Osteoblast (primary cell): ENCODE measurements at regions not wholly inside any gene's neighbourhood (a gene's known extent, or its start where the extent isn't known, plus 50 kb on each side); places are given as distances from the start of the nearest gene placed in this dataset.

Experiments
- DNase-seq: peaks from one replicate; pipeline ENCODE4 v3.0.0; 2011; ENCODE audit warnings: low spot score, mixed read lengths; ENCODE audit not compliant: insufficient read length; ENCODE audit errors: missing footprints
- H2AFZ ChIP-seq: 2 replicates; pipeline ENCODE4 v1.6.0; 2011; ENCODE audit warnings: mild to moderate bottlenecking, low read length
- H3K27ac ChIP-seq: 2 replicates; pipeline ENCODE4 v1.5.1; 2011; ENCODE audit warnings: mild to moderate bottlenecking, low read depth, low read length, moderate library complexity
- H3K27me3 ChIP-seq: 2 replicates; pipeline ENCODE4 v1.6.0; 2012; ENCODE audit warnings: mild to moderate bottlenecking, control low read depth, inconsistent platforms, low read length, moderate library complexity; ENCODE audit not compliant: insufficient read depth
- H3K36me3 ChIP-seq: 2 replicates; pipeline ENCODE4 v1.5.1; 2011; ENCODE audit warnings: mild to moderate bottlenecking, low read length, control low read depth, moderate library complexity; ENCODE audit not compliant: insufficient read depth
- H3K4me1 ChIP-seq: 2 replicates; pipeline ENCODE4 v1.5.1; 2011; ENCODE audit warnings: mild to moderate bottlenecking, low read length, control low read depth, moderate library complexity; ENCODE audit not compliant: insufficient read depth
- H3K4me2 ChIP-seq: 2 replicates; pipeline ENCODE4 v1.6.0; 2011; ENCODE audit warnings: mild to moderate bottlenecking, low read length; ENCODE audit not compliant: insufficient read depth
- H3K4me3 ChIP-seq: fragments of 200-600 bp; sonication (generic); 3 replicates; pipeline ENCODE4 v1.5.1; 2012; ENCODE audit warnings: mild to moderate bottlenecking, low read length, inconsistent platforms; ENCODE audit not compliant: insufficient read depth
- H3K79me2 ChIP-seq: 2 replicates; pipeline ENCODE4 v1.6.0; 2012; ENCODE audit warnings: mild to moderate bottlenecking, low read length, control low read depth, inconsistent platforms; ENCODE audit not compliant: insufficient read depth
- H3K9me3 ChIP-seq: 2 replicates; pipeline ENCODE4 v1.5.1; 2011; ENCODE audit warnings: low read depth, low read length, control low read depth
- H4K20me1 ChIP-seq: 2 replicates; pipeline ENCODE4 v1.6.0; 2012; ENCODE audit warnings: mild to moderate bottlenecking, low read length, control low read depth; ENCODE audit not compliant: insufficient read depth
- CTCF ChIP-seq: IDR thresholded peaks from 2 replicates; pipeline ENCODE4 v1.5.1; 2011; ENCODE audit warnings: mild to moderate bottlenecking, low read depth, low read length, moderate library complexity; ENCODE audit errors: extremely low read depth

GRCh38 chr4:74583089-74583700 is 138.3 kb downstream of the AREG start:
- no peaks in the 10 kb centered on the region for H3K4me1 ChIP-seq
- DNase-seq, result peak; percentile 15

GRCh38 chr4:74583757-74584156 is 138.8 kb downstream of the AREG start:
- Histone ChIP-seq H4K20me1 (no peaks in the 10 kb centered on the region), H3K27ac (no peak overlapping the region), H3K4me3 (no peak overlapping the region), H3K27me3 (peaks cover 34% of the 10 kb centered on the region), H3K4me2 (no peak overlapping the region), H3K36me3 (no peaks in the 10 kb centered on the region), H3K79me2 (no peaks in the 10 kb centered on the region), H3K4me1 (no peaks in the 10 kb centered on the region), H3K9me3 (no peaks in the 10 kb centered on the region), H2AFZ (no peak overlapping the region)
- no peak for DNase-seq
- TF ChIP-seq CTCF, result no peak

More at GRCh38 chr4:74583089-74583700, 138.3 kb downstream of the AREG start:
- Histone ChIP-seq H3K27ac (no peak overlapping the region), H3K9me3 (no peaks in the 10 kb centered on the region), H3K27me3 (peaks cover 35% of the 10 kb centered on the region), H3K4me3 (no peak overlapping the region), H3K4me2 (no peak overlapping the region), H2AFZ (no peak overlapping the region), H3K79me2 (no peaks in the 10 kb centered on the region), H4K20me1 (no peaks in the 10 kb centered on the region), H3K36me3 (no peaks in the 10 kb centered on the region)
- no peak for TF ChIP-seq CTCF

- no peak for DNase-seq
- Histone ChIP-seq H3K4me3 (no peak overlapping the region), H3K4me2 (no peak overlapping the region), H3K79me2 (no peaks in the 10 kb centered on the region), H4K20me1 (no peaks in the 10 kb centered on the region), H3K27me3 (peaks cover 11% of the 10 kb centered on the region), H3K9me3 (no peaks in the 10 kb centered on the region), H2AFZ (no peak overlapping the region), H3K4me1 (no peaks in the 10 kb centered on the region), H3K36me3 (no peaks in the 10 kb centered on the region), H3K27ac (no peak overlapping the region)
- TF ChIP-seq CTCF, result no peak
Measured at GRCh38 chr4:74588350-74588749, 143.4 kb downstream of the AREG start.

- Histone ChIP-seq H4K20me1 (no peaks in the 10 kb centered on the region), H2AFZ (no peak overlapping the region), H3K4me2 (no peak overlapping the region), H3K4me1 (no peaks in the 10 kb centered on the region), H3K79me2 (no peaks in the 10 kb centered on the region), H3K4me3 (no peak overlapping the region), H3K27ac (no peak overlapping the region), H3K9me3 (no peaks in the 10 kb centered on the region), H3K27me3 (peaks cover 7% of the 10 kb centered on the region), H3K36me3 (no peaks in the 10 kb centered on the region)
- no peak for TF ChIP-seq CTCF
- DNase-seq, result no peak
Measured at GRCh38 chr4:74590476-74590875, 145.5 kb downstream of the AREG start.
